ENCODE measurements at regions not wholly inside any gene's neighbourhood (a gene's known extent, or its start where the extent isn't known, plus 50 kb on each side); places are given as distances from the start of the nearest gene placed in this dataset.

DNA sequence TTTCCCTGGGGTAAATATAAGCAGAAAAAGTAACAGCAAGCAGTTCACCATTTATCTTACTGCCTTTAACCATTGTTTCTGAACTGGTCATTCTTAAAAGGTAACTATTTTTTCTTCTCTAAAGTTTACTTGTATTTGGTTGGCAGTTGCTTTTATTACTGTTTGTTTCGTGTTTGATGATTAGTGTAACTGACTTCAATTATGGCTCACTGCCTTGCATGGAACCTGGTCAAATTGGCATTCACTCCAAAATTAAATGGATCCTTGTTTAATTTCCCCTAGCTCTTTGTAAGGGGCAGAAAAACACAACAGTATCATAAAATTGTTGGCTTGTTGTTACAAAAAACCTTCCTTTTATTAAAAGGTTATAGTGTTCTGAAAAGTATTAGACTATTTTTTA, 1723.9 kb upstream of the CDH6 start:
- TF ChIP-seq, protein P1, sequence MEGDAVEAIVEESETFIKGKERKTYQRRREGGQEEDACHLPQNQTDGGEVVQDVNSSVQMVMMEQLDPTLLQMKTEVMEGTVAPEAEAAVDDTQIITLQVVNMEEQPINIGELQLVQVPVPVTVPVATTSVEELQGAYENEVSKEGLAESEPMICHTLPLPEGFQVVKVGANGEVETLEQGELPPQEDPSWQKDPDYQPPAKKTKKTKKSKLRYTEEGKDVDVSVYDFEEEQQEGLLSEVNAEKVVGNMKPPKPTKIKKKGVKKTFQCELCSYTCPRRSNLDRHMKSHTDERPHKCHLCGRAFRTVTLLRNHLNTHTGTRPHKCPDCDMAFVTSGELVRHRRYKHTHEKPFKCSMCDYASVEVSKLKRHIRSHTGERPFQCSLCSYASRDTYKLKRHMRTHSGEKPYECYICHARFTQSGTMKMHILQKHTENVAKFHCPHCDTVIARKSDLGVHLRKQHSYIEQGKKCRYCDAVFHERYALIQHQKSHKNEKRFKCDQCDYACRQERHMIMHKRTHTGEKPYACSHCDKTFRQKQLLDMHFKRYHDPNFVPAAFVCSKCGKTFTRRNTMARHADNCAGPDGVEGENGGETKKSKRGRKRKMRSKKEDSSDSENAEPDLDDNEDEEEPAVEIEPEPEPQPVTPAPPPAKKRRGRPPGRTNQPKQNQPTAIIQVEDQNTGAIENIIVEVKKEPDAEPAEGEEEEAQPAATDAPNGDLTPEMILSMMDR (IDR thresholded peaks at IDR 0.05; ENCODE audit: low read depth, low read length, poor library complexity, severe bottlenecking): no peak
- TF ChIP-seq EZH2phosphoT487 (IDR thresholded peaks at IDR 0.05; ENCODE audit: borderline replicate concordance, low read length): no peak
